ENCODE measurements at regions not wholly inside any gene's neighbourhood (a gene's known extent, or its start where the extent isn't known, plus 50 kb on each side); places are given as distances from the start of the nearest gene placed in this dataset.

GRCh38 chr6:140597181-140597580 is 1222.7 kb upstream of the CITED2 start:
- no peak for DNase-seq (ENCODE audit: low read depth in 2 of 2)

- DNase-seq (ENCODE audit: low read depth in 2 of 2) = no peak
These were observed 1220.3 kb upstream of the CITED2 start for GRCh38 chr6:140594806-140595128.

GRCh38 chr6:140592877-140593276 is 1218.4 kb upstream of the CITED2 start:
- no peak for DNase-seq (ENCODE audit: low read depth in 2 of 2)

GRCh38 chr6:140590641-140591040 is 1216.2 kb upstream of the CITED2 start:
- DNase-seq (ENCODE audit: low read depth in 2 of 2) = no peak

GRCh38 chr6:140586426-140587061 is 1212.1 kb upstream of the CITED2 start:
- DNase-seq (ENCODE audit: low read depth in 2 of 2) = no peak

- no peak for DNase-seq (ENCODE audit: low read depth in 2 of 2)
These were observed 1207.2 kb upstream of the CITED2 start for GRCh38 chr6:140581601-140582000.

- DNase-seq (ENCODE audit: low read depth in 2 of 2) = no peak
These were observed 1205.5 kb upstream of the CITED2 start for GRCh38 chr6:140579918-140580317.

- DNase-seq (ENCODE audit: low read depth in 2 of 2) = no peak
These were observed 1201.6 kb upstream of the CITED2 start for GRCh38 chr6:140576004-140576555.

GRCh38 chr6:140572867-140573266 is 1198.4 kb upstream of the CITED2 start:
- DNase-seq (ENCODE audit: low read depth in 2 of 2) = no peak

GRCh38 chr6:140572129-140572528 is 1197.7 kb upstream of the CITED2 start:
- DNase-seq (ENCODE audit: low read depth in 2 of 2) = no peak

GRCh38 chr6:140571145-140571544 is 1196.7 kb upstream of the CITED2 start:
- DNase-seq (ENCODE audit: low read depth in 2 of 2) = no peak

GRCh38 chr6:140567466-140567865 is 1193.0 kb upstream of the CITED2 start:
- no peak for DNase-seq (ENCODE audit: low read depth in 2 of 2)

GRCh38 chr6:140566781-140567277 is 1192.4 kb upstream of the CITED2 start:
- DNase-seq (ENCODE audit: low read depth in 2 of 2) = no peak

GRCh38 chr6:140563728-140564127 is 1189.3 kb upstream of the CITED2 start:
- DNase-seq (ENCODE audit: low read depth in 2 of 2) = no peak

- no peak for DNase-seq (ENCODE audit: low read depth in 2 of 2)
These were observed 1187.3 kb upstream of the CITED2 start for GRCh38 chr6:140561701-140562100.

GRCh38 chr6:140560671-140561070 is 1186.2 kb upstream of the CITED2 start:
- DNase-seq (ENCODE audit: low read depth in 2 of 2) = no peak

- DNase-seq (ENCODE audit: low read depth in 2 of 2) = no peak
These were observed 1185.0 kb upstream of the CITED2 start for GRCh38 chr6:140559458-140559857.

- no peak for DNase-seq (ENCODE audit: low read depth in 2 of 2)
These were observed 1180.0 kb upstream of the CITED2 start for GRCh38 chr6:140554421-140554820.

GRCh38 chr6:140548366-140548765 is 1173.9 kb upstream of the CITED2 start:
- no peak for DNase-seq (ENCODE audit: low read depth in 2 of 2)

- DNase-seq (ENCODE audit: low read depth in 2 of 2) = no peak
These were observed 1172.2 kb upstream of the CITED2 start for GRCh38 chr6:140546640-140547039.

- DNase-seq (ENCODE audit: low read depth in 2 of 2) = no peak
These were observed 1170.0 kb upstream of the CITED2 start for GRCh38 chr6:140544431-140544830.

GRCh38 chr6:140542863-140543262 is 1168.4 kb upstream of the CITED2 start:
- no peak for DNase-seq (ENCODE audit: low read depth in 2 of 2)

- no peak for DNase-seq (ENCODE audit: low read depth in 2 of 2)
These were observed 1166.8 kb upstream of the CITED2 start for GRCh38 chr6:140541288-140541687.

GRCh38 chr6:140540743-140541142 is 1166.3 kb upstream of the CITED2 start:
- no peak for DNase-seq (ENCODE audit: low read depth in 2 of 2)
